Pons (tissue), 1 donor: ENCODE measurements at regions not wholly inside any gene's neighbourhood (a gene's known extent, or its start where the extent isn't known, plus 50 kb on each side); places are given as distances from the start of the nearest gene placed in this dataset.
A peak's percentile ranks its signal among the peaks of the same experiment; 100 is the strongest.

Experiments
- DNase-seq: peaks from one replicate; pipeline ENCODE4 v3.0.0-alpha.2; 2016; ENCODE audit warnings: low spot score

GRCh38 chr20:6886065-6886729 lies 118.7 kb downstream of the BMP2 start:
- no peak for DNase-seq

- DNase-seq = no peak
These were observed 120.5 kb downstream of the BMP2 start for GRCh38 chr20:6887966-6888365.

- no peak for DNase-seq
These were observed 121.4 kb downstream of the BMP2 start for GRCh38 chr20:6888736-6889395.

GRCh38 chr20:6892724-6893123 lies 125.2 kb downstream of the BMP2 start:
- DNase-seq = no peak

- DNase-seq = no peak
These were observed 131.4 kb downstream of the BMP2 start for GRCh38 chr20:6898928-6899327.

GRCh38 chr20:6906871-6907270 lies 139.4 kb downstream of the BMP2 start:
- no peak for DNase-seq

GRCh38 chr20:6908673-6909072 lies 141.2 kb downstream of the BMP2 start:
- no peak for DNase-seq

- DNase-seq = no peak
These were observed 142.1 kb downstream of the BMP2 start for GRCh38 chr20:6909608-6910007.

GRCh38 chr20:6914986-6915385 lies 147.5 kb downstream of the BMP2 start:
- DNase-seq = no peak

- no peak for DNase-seq
These were observed 149.5 kb downstream of the BMP2 start for GRCh38 chr20:6916938-6917337.

GRCh38 chr20:6919792-6920468 lies 152.4 kb downstream of the BMP2 start:
- peak; percentile 17 for DNase-seq

- DNase-seq = peak; percentile 62
These were observed 153.6 kb downstream of the BMP2 start for GRCh38 chr20:6920991-6921613.

GRCh38 chr20:6921717-6922386 lies 154.4 kb downstream of the BMP2 start:
- no peak for DNase-seq

- DNase-seq = no peak
These were observed 157.2 kb downstream of the BMP2 start for GRCh38 chr20:6924681-6925080.

- DNase-seq = no peak
These were observed 158.3 kb downstream of the BMP2 start for GRCh38 chr20:6925744-6926278.

GRCh38 chr20:6940048-6940447 lies 172.6 kb downstream of the BMP2 start:
- no peak for DNase-seq

- DNase-seq = no peak
These were observed 173.4 kb downstream of the BMP2 start for GRCh38 chr20:6940876-6941275.

GRCh38 chr20:6941571-6941970 lies 174.1 kb downstream of the BMP2 start:
- no peak for DNase-seq

GRCh38 chr20:6942266-6942665 lies 174.8 kb downstream of the BMP2 start:
- no peak for DNase-seq

- no peak for DNase-seq
These were observed 176.8 kb downstream of the BMP2 start for GRCh38 chr20:6944292-6944691.

- DNase-seq = no peak
These were observed 186.1 kb downstream of the BMP2 start for GRCh38 chr20:6953611-6954010.

GRCh38 chr20:6954219-6954618 lies 186.7 kb downstream of the BMP2 start:
- no peak for DNase-seq
